GM19023 (cell line): ENCODE measurements at regions not wholly inside any gene's neighbourhood (a gene's known extent, or its start where the extent isn't known, plus 50 kb on each side); places are given as distances from the start of the nearest gene placed in this dataset.

Experiments used
- ATAC-seq: cut with Tn5 transposase; IDR thresholded peaks from one replicate; pipeline ENCODE4 v1.9.1; 2021; ENCODE audit warnings: mild to moderate bottlenecking, moderate library complexity; ENCODE audit not compliant: unreplicated experiment

- ATAC-seq, result no peak
Observed at GRCh38 chr21:35223480-35224156, 174.5 kb upstream of the RUNX1 start.

- no peak for ATAC-seq
Observed at GRCh38 chr21:35222541-35222941, 173.4 kb upstream of the RUNX1 start.

- no peak for ATAC-seq
Observed at GRCh38 chr21:35222021-35222420, 172.9 kb upstream of the RUNX1 start.

GRCh38 chr21:35220301-35220700 is 171.2 kb upstream of the RUNX1 start:
- no peak for ATAC-seq

- no peak for ATAC-seq
Observed at GRCh38 chr21:35219719-35220118, 170.6 kb upstream of the RUNX1 start.

- ATAC-seq, result no peak
Observed at GRCh38 chr21:35219291-35219690, 170.2 kb upstream of the RUNX1 start.

GRCh38 chr21:35217504-35218060 is 168.5 kb upstream of the RUNX1 start:
- no peak for ATAC-seq

GRCh38 chr21:35216996-35217395 is 167.9 kb upstream of the RUNX1 start:
- ATAC-seq, result no peak

- no peak for ATAC-seq
Observed at GRCh38 chr21:35215870-35216269, 166.8 kb upstream of the RUNX1 start.

- no peak for ATAC-seq
Observed at GRCh38 chr21:35212393-35213127, 163.5 kb upstream of the RUNX1 start.

GRCh38 chr21:35211782-35212181 is 162.7 kb upstream of the RUNX1 start:
- no peak for ATAC-seq

- ATAC-seq, result no peak
Observed at GRCh38 chr21:35210093-35210492, 161.0 kb upstream of the RUNX1 start.

- ATAC-seq, result no peak
Observed at GRCh38 chr21:35208810-35209517, 159.9 kb upstream of the RUNX1 start.

GRCh38 chr21:35208104-35208503 is 159.0 kb upstream of the RUNX1 start:
- ATAC-seq, result no peak

GRCh38 chr21:35207322-35207721 is 158.2 kb upstream of the RUNX1 start:
- ATAC-seq, result no peak

GRCh38 chr21:35206141-35207125 is 157.3 kb upstream of the RUNX1 start:
- no peak for ATAC-seq

- ATAC-seq, result no peak
Observed at GRCh38 chr21:35204850-35205541, 155.9 kb upstream of the RUNX1 start.

GRCh38 chr21:35204125-35204524 is 155.0 kb upstream of the RUNX1 start:
- ATAC-seq, result no peak

- no peak for ATAC-seq
Observed at GRCh38 chr21:35203093-35203977, 154.2 kb upstream of the RUNX1 start.
